HG03575 (cell line): ENCODE measurements at regions not wholly inside any gene's neighbourhood (a gene's known extent, or its start where the extent isn't known, plus 50 kb on each side); places are given as distances from the start of the nearest gene placed in this dataset.

Source experiments
- ATAC-seq: cut with Tn5 transposase; IDR thresholded peaks from one replicate; pipeline ENCODE4 v1.9.1; 2021; ENCODE audit not compliant: unreplicated experiment, insufficient number of reproducible peaks, low FRiP score; ENCODE audit errors: extremely low read depth

GRCh38 chr14:25121337-25122129, 71.6 kb upstream of the STXBP6 start:
- ATAC-seq = no peak

- ATAC-seq = no peak
Measured at GRCh38 chr14:25120261-25120660, 70.3 kb upstream of the STXBP6 start.

GRCh38 chr14:25118671-25119070, 68.7 kb upstream of the STXBP6 start:
- no peak for ATAC-seq

GRCh38 chr14:25117342-25117741, 67.4 kb upstream of the STXBP6 start:
- no peak for ATAC-seq

GRCh38 chr14:25116607-25117006, 66.7 kb upstream of the STXBP6 start:
- no peak for ATAC-seq

GRCh38 chr14:25113394-25113793, 63.4 kb upstream of the STXBP6 start:
- ATAC-seq = no peak

GRCh38 chr14:25111061-25111601, 61.2 kb upstream of the STXBP6 start:
- ATAC-seq = no peak

GRCh38 chr14:25110106-25110505, 60.2 kb upstream of the STXBP6 start:
- ATAC-seq = no peak

GRCh38 chr14:25108959-25109358, 59.0 kb upstream of the STXBP6 start:
- ATAC-seq = no peak

GRCh38 chr14:25108291-25108690, 58.3 kb upstream of the STXBP6 start:
- no peak for ATAC-seq

- ATAC-seq = no peak
Measured at GRCh38 chr14:25103820-25104219, 53.9 kb upstream of the STXBP6 start.

GRCh38 chr14:25103271-25103670, 53.3 kb upstream of the STXBP6 start:
- no peak for ATAC-seq

- ATAC-seq = no peak
Measured at GRCh38 chr14:25102788-25103187, 52.8 kb upstream of the STXBP6 start.

- ATAC-seq = no peak
Measured at GRCh38 chr14:25101276-25101675, 51.3 kb upstream of the STXBP6 start.
